ES-I3 (cell line): ENCODE measurements at regions not wholly inside any gene's neighbourhood (a gene's known extent, or its start where the extent isn't known, plus 50 kb on each side); places are given as distances from the start of the nearest gene placed in this dataset.

Experiments
- H3K36me3 ChIP-seq: 2 replicates; pipeline ENCODE4 v1.6.1; 2013; ENCODE audit warnings: mild to moderate bottlenecking, low read length, control low read depth, moderate library complexity; ENCODE audit not compliant: insufficient read depth
- H3K4me1 ChIP-seq: 2 replicates; pipeline ENCODE4 v1.6.1; 2013; ENCODE audit warnings: mild to moderate bottlenecking, control low read depth, low read length; ENCODE audit not compliant: insufficient read depth
- H3K9ac ChIP-seq: 2 replicates; pipeline ENCODE4 v1.6.1; 2013; ENCODE audit warnings: low read depth, mild to moderate bottlenecking, low read length, moderate library complexity
- H3K9me3 ChIP-seq: 2 replicates; pipeline ENCODE4 v1.6.1; 2013; ENCODE audit warnings: mild to moderate bottlenecking, low read length, moderate library complexity; ENCODE audit not compliant: control insufficient read depth, insufficient read depth

GRCh38 chr18:40048253-40048652 lies 1906.8 kb upstream of the PIK3C3 start:
- no peaks in the 10 kb centered on the region for H3K4me1 ChIP-seq
- H3K9me3 ChIP-seq, result no peaks in the 10 kb centered on the region
- no peaks in the 10 kb centered on the region for H3K36me3 ChIP-seq
- no peak overlapping the region for H3K9ac ChIP-seq

- no peaks in the 10 kb centered on the region for H3K4me1 ChIP-seq
- H3K36me3 ChIP-seq, result no peaks in the 10 kb centered on the region
- H3K9ac ChIP-seq, result no peak overlapping the region
- no peaks in the 10 kb centered on the region for H3K9me3 ChIP-seq
These were observed 1908.4 kb upstream of the PIK3C3 start for GRCh38 chr18:40046596-40046995.

GRCh38 chr18:40041951-40042350 lies 1913.1 kb upstream of the PIK3C3 start:
- Histone ChIP-seq H3K9ac (no peak overlapping the region), H3K4me1 (no peaks in the 10 kb centered on the region), H3K36me3 (no peaks in the 10 kb centered on the region), H3K9me3 (no peaks in the 10 kb centered on the region)

- H3K4me1 ChIP-seq, result no peaks in the 10 kb centered on the region
- H3K36me3 ChIP-seq, result no peaks in the 10 kb centered on the region
- no peak overlapping the region for H3K9ac ChIP-seq
These were observed 1914.5 kb upstream of the PIK3C3 start for GRCh38 chr18:40040574-40040973.

GRCh38 chr18:40037356-40037755 lies 1917.7 kb upstream of the PIK3C3 start:
- H3K36me3 ChIP-seq, result no peaks in the 10 kb centered on the region
- H3K9ac ChIP-seq, result no peak overlapping the region
- H3K4me1 ChIP-seq, result no peaks in the 10 kb centered on the region
- H3K9me3 ChIP-seq, result no peaks in the 10 kb centered on the region

More at GRCh38 chr18:40040574-40040973, 1914.5 kb upstream of the PIK3C3 start:
- no peaks in the 10 kb centered on the region for H3K9me3 ChIP-seq

- Histone ChIP-seq H3K9me3 (no peaks in the 10 kb centered on the region), H3K4me1 (no peaks in the 10 kb centered on the region), H3K9ac (no peak overlapping the region), H3K36me3 (no peaks in the 10 kb centered on the region)
These were observed 1918.2 kb upstream of the PIK3C3 start for GRCh38 chr18:40036861-40037260.

- no peaks in the 10 kb centered on the region for H3K9me3 ChIP-seq
- H3K4me1 ChIP-seq, result no peaks in the 10 kb centered on the region
- no peaks in the 10 kb centered on the region for H3K36me3 ChIP-seq
- no peak overlapping the region for H3K9ac ChIP-seq
These were observed 1919.1 kb upstream of the PIK3C3 start for GRCh38 chr18:40035966-40036365.

- no peaks in the 10 kb centered on the region for H3K9me3 ChIP-seq
- H3K36me3 ChIP-seq, result no peaks in the 10 kb centered on the region
- H3K4me1 ChIP-seq, result no peaks in the 10 kb centered on the region
- no peak overlapping the region for H3K9ac ChIP-seq
These were observed 1923.0 kb upstream of the PIK3C3 start for GRCh38 chr18:40032076-40032475.

- no peaks in the 10 kb centered on the region for H3K4me1 ChIP-seq
- H3K36me3 ChIP-seq, result no peaks in the 10 kb centered on the region
- H3K9ac ChIP-seq, result no peak overlapping the region
- no peaks in the 10 kb centered on the region for H3K9me3 ChIP-seq
These were observed 1923.6 kb upstream of the PIK3C3 start for GRCh38 chr18:40031435-40031834.

- no peaks in the 10 kb centered on the region for H3K36me3 ChIP-seq
- no peaks in the 10 kb centered on the region for H3K9me3 ChIP-seq
- H3K4me1 ChIP-seq, result peaks cover 43% of the 10 kb centered on the region
- H3K9ac ChIP-seq, result no peak overlapping the region
These were observed 1935.1 kb upstream of the PIK3C3 start for GRCh38 chr18:40019797-40020392.

GRCh38 chr18:40018266-40018665 lies 1936.8 kb upstream of the PIK3C3 start:
- Histone ChIP-seq H3K9ac (no peak overlapping the region), H3K9me3 (no peaks in the 10 kb centered on the region), H3K4me1 (peaks cover 43% of the 10 kb centered on the region), H3K36me3 (no peaks in the 10 kb centered on the region)

- Histone ChIP-seq H3K9me3 (no peaks in the 10 kb centered on the region), H3K9ac (no peak overlapping the region), H3K4me1 (peaks cover 43% of the 10 kb centered on the region)
These were observed 1938.0 kb upstream of the PIK3C3 start for GRCh38 chr18:40017021-40017420.

GRCh38 chr18:40016405-40016804 lies 1938.6 kb upstream of the PIK3C3 start:
- H3K9ac ChIP-seq, result no peak overlapping the region
- no peaks in the 10 kb centered on the region for H3K9me3 ChIP-seq
- H3K36me3 ChIP-seq, result no peaks in the 10 kb centered on the region
- peaks cover 39% of the 10 kb centered on the region for H3K4me1 ChIP-seq

More at GRCh38 chr18:40017021-40017420, 1938.0 kb upstream of the PIK3C3 start:
- no peaks in the 10 kb centered on the region for H3K36me3 ChIP-seq

GRCh38 chr18:40013001-40013609 lies 1941.9 kb upstream of the PIK3C3 start:
- Histone ChIP-seq H3K9ac (no peak overlapping the region), H3K9me3 (no peaks in the 10 kb centered on the region), H3K4me1 (peaks cover 7% of the 10 kb centered on the region; the same call in 1 of the 2 replicates), H3K36me3 (no peaks in the 10 kb centered on the region)

- Histone ChIP-seq H3K36me3 (no peaks in the 10 kb centered on the region), H3K9me3 (no peaks in the 10 kb centered on the region), H3K4me1 (no peaks in the 10 kb centered on the region), H3K9ac (no peak overlapping the region)
These were observed 1943.8 kb upstream of the PIK3C3 start for GRCh38 chr18:40011201-40011600.
